Fibroblast of skin of scalp (primary cell): ENCODE measurements at regions not wholly inside any gene's neighbourhood (a gene's known extent, or its start where the extent isn't known, plus 50 kb on each side); places are given as distances from the start of the nearest gene placed in this dataset.

Experiments
- DNase-seq: peaks from one replicate; pipeline ENCODE4 v3.0.0-alpha.2; 2013

- no peak for DNase-seq
These were observed 426.5 kb upstream of the DAB1 start for GRCh38 chr1:57850176-57850940.

GRCh38 chr1:57848406-57848805 is 424.5 kb upstream of the DAB1 start:
- peak; percentile 1 for DNase-seq

GRCh38 chr1:57845041-57845440 is 421.2 kb upstream of the DAB1 start:
- DNase-seq, result peak; percentile 23

- DNase-seq, result no peak
These were observed 420.6 kb upstream of the DAB1 start for GRCh38 chr1:57844382-57844980.

- DNase-seq, result no peak
These were observed 419.9 kb upstream of the DAB1 start for GRCh38 chr1:57843760-57844159.

GRCh38 chr1:57839526-57839925 is 415.7 kb upstream of the DAB1 start:
- DNase-seq, result no peak

GRCh38 chr1:57839067-57839466 is 415.2 kb upstream of the DAB1 start:
- peak; percentile 55 for DNase-seq

- no peak for DNase-seq
These were observed 411.8 kb upstream of the DAB1 start for GRCh38 chr1:57835620-57836019.

GRCh38 chr1:57833296-57833695 is 409.4 kb upstream of the DAB1 start:
- no peak for DNase-seq

- no peak for DNase-seq
These were observed 408.8 kb upstream of the DAB1 start for GRCh38 chr1:57832612-57833011.

- peak; percentile 23 for DNase-seq
These were observed 407.8 kb upstream of the DAB1 start for GRCh38 chr1:57831624-57832023.

GRCh38 chr1:57826535-57826934 is 402.7 kb upstream of the DAB1 start:
- no peak for DNase-seq

GRCh38 chr1:57824535-57824934 is 400.7 kb upstream of the DAB1 start:
- DNase-seq, result no peak

GRCh38 chr1:57820356-57821095 is 396.7 kb upstream of the DAB1 start:
- no peak for DNase-seq

- no peak for DNase-seq
These were observed 396.0 kb upstream of the DAB1 start for GRCh38 chr1:57819893-57820292.

- no peak for DNase-seq
These were observed 379.7 kb upstream of the DAB1 start for GRCh38 chr1:57803586-57803985.

- no peak for DNase-seq
These were observed 376.5 kb upstream of the DAB1 start for GRCh38 chr1:57800376-57800775.

GRCh38 chr1:57799490-57800115 is 375.7 kb upstream of the DAB1 start:
- no peak for DNase-seq

- DNase-seq, result no peak
These were observed 374.7 kb upstream of the DAB1 start for GRCh38 chr1:57798543-57798942.

GRCh38 chr1:57797084-57797483 is 373.2 kb upstream of the DAB1 start:
- DNase-seq, result no peak

- DNase-seq, result no peak
These were observed 372.8 kb upstream of the DAB1 start for GRCh38 chr1:57796616-57797015.

GRCh38 chr1:57795886-57796285 is 372.0 kb upstream of the DAB1 start:
- DNase-seq, result no peak

- no peak for DNase-seq
These were observed 370.2 kb upstream of the DAB1 start for GRCh38 chr1:57794078-57794477.
